ENCODE measurements at regions not wholly inside any gene's neighbourhood (a gene's known extent, or its start where the extent isn't known, plus 50 kb on each side); places are given as distances from the start of the nearest gene placed in this dataset.

DNA sequence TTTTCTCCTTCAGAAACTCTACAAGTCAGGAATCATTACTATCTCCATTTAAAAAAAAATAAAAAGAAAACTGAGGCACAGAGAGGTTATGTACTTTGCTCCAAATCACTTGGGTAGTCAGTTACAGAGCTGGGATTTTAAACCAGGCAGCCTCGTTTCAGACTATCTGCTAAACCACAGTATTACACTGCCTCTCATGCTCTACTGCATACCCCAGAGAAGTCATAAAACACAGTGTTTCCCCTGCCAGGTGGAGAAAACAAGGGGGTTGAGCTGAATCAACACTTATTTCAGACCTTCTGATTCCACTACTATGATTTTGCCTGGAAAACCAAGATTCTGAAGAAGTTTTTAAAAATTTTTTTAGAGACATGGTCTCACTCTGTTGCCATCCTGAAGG is 132.9 kb upstream of the POU2AF2 start:
- DNase-seq (ENCODE audit: low read depth, low spot score) = no peak
- Histone ChIP-seq H3K27me3 (ENCODE audit: control insufficient read depth, insufficient read depth, low read length) (no peaks in the 10 kb centered on the region), H3K27ac (ENCODE audit: low read depth, low read length) (no peak overlapping the region), H3K4me3 (ENCODE audit: low read depth, low read length) (no peak overlapping the region), H3K9me3 (ENCODE audit: control insufficient read depth, insufficient read depth, low read length) (no peaks in the 10 kb centered on the region)
- ChIA-PET POLR2A (no interaction called here), CTCF (no interaction called here)
- TF ChIP-seq, protein P1, sequence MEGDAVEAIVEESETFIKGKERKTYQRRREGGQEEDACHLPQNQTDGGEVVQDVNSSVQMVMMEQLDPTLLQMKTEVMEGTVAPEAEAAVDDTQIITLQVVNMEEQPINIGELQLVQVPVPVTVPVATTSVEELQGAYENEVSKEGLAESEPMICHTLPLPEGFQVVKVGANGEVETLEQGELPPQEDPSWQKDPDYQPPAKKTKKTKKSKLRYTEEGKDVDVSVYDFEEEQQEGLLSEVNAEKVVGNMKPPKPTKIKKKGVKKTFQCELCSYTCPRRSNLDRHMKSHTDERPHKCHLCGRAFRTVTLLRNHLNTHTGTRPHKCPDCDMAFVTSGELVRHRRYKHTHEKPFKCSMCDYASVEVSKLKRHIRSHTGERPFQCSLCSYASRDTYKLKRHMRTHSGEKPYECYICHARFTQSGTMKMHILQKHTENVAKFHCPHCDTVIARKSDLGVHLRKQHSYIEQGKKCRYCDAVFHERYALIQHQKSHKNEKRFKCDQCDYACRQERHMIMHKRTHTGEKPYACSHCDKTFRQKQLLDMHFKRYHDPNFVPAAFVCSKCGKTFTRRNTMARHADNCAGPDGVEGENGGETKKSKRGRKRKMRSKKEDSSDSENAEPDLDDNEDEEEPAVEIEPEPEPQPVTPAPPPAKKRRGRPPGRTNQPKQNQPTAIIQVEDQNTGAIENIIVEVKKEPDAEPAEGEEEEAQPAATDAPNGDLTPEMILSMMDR (IDR thresholded peaks at IDR 0.05; ENCODE audit: low read depth, low read length) = no peak

DNA sequence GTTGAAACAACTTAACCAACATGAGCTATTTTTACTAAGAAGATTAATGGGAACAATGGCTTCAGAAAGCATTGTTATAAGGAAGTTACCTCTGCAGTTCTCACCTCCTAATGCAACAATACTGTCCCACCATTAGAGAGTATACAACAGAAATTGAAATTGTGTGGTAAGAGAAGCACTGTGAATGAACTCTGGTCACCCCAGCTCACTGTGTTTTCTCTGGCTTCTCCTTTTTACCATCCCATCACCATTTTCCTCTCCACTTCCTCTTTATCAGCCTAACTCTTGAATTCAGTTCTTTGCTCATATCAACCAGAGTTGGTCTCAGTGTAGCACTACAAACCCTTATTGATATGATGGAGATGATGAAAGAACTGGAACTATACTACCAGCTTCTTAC is 138.0 kb upstream of the POU2AF2 start:
- H3K4me3 ChIP-seq (ENCODE audit: low read depth, low read length) = no peak overlapping the region
- DNase-seq (ENCODE audit: low read depth, low spot score) = no peak
- no peaks in the 10 kb centered on the region for H3K27me3 ChIP-seq (ENCODE audit: control insufficient read depth, insufficient read depth, low read length)
- H3K27ac ChIP-seq (ENCODE audit: low read depth, low read length) = no peak overlapping the region
- CTCF ChIA-PET = no interaction called here
- POLR2A ChIA-PET = no interaction called here
- H3K9me3 ChIP-seq (ENCODE audit: control insufficient read depth, insufficient read depth, low read length) = no peaks in the 10 kb centered on the region
- TF ChIP-seq, protein P1 (IDR thresholded peaks at IDR 0.05; ENCODE audit: low read depth, low read length) = no peak

DNA sequence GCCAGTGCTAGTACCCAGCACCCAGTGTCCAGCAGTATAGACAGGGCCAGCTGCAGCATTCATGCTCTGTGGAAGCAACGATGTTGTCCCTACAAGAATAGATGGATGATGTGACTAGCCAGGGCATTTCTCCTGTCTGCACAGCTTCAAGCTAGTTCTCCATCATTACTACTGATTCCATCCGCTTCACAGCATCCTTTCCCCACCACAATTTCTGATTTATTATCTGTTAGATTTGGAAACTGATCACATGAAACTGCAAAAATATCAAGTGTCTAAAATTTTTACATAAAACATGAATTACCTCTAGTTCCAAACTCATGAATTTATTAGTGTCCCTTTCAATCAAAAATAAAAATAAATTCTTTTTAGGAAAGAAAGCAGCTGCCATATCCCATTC is 138.9 kb upstream of the POU2AF2 start:
- ChIA-PET POLR2A (no interaction called here), CTCF (no interaction called here)
- Histone ChIP-seq H3K9me3 (ENCODE audit: control insufficient read depth, insufficient read depth, low read length) (no peaks in the 10 kb centered on the region), H3K4me3 (ENCODE audit: low read depth, low read length) (no peak overlapping the region), H3K27ac (ENCODE audit: low read depth, low read length) (no peak overlapping the region), H3K27me3 (ENCODE audit: control insufficient read depth, insufficient read depth, low read length) (no peaks in the 10 kb centered on the region)
- no peak for DNase-seq (ENCODE audit: low read depth, low spot score)
- TF ChIP-seq, protein P1 (IDR thresholded peaks at IDR 0.05; ENCODE audit: low read depth, low read length) = no peak

DNA sequence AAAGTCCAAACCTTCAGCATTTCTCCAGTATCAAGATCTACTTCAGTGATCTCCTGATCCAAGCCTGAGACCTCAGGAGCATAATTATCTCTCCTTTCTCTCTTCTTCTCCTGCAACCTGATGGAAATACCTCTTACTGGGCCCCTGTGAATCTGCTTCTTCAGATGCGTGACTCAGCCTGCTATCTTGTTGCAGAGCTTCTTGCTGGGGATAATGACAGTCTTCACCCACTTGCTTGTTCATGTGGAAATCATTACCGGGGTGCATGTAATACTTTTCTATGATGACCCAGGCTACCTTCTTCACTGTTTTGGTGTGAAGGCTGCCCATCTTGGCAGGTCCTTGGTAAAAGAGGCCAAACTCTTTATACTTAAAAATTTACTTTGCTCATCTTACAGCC is 140.0 kb upstream of the POU2AF2 start:
- CTCF ChIA-PET = no interaction called here
- Histone ChIP-seq H3K27me3 (ENCODE audit: control insufficient read depth, insufficient read depth, low read length) (no peaks in the 10 kb centered on the region), H3K4me3 (ENCODE audit: low read depth, low read length) (no peak overlapping the region), H3K27ac (ENCODE audit: low read depth, low read length) (no peak overlapping the region), H3K9me3 (ENCODE audit: control insufficient read depth, insufficient read depth, low read length) (no peaks in the 10 kb centered on the region)
- DNase-seq (ENCODE audit: low read depth, low spot score) = no peak
- POLR2A ChIA-PET = no interaction called here
- TF ChIP-seq, protein P1 (IDR thresholded peaks at IDR 0.05; ENCODE audit: low read depth, low read length) = no peak

DNA sequence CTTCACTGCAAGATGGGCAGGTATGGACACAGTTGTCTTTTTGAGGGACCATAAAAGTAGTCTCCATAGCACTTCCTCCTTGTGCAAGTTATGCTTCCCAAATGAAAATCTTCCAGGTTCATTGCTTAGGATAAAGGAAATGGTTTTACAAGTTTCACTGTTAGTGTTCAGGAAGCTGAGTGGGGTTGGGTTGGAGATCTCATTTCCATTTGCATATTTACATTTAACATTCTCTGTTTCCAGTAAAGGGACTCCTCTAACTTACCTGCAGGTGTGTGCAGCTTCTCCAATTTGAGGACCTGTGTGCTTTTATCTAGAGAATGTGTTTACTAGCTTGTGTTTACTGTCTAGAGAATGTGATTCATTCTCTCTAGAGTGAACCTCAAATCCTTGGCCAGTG is 141.3 kb upstream of the POU2AF2 start:
- TF ChIP-seq, protein P1 (IDR thresholded peaks at IDR 0.05; ENCODE audit: low read depth, low read length) = no peak
- H3K27me3 ChIP-seq (ENCODE audit: control insufficient read depth, insufficient read depth, low read length) = no peaks in the 10 kb centered on the region
- ChIA-PET POLR2A (no interaction called here), CTCF (no interaction called here)
- no peak overlapping the region for H3K4me3 ChIP-seq (ENCODE audit: low read depth, low read length)
- H3K27ac ChIP-seq (ENCODE audit: low read depth, low read length) = no peak overlapping the region
- DNase-seq (ENCODE audit: low read depth, low spot score) = no peak
- H3K9me3 ChIP-seq (ENCODE audit: control insufficient read depth, insufficient read depth, low read length) = no peaks in the 10 kb centered on the region
